Astrocyte of the spinal cord (primary cell): ENCODE measurements at regions not wholly inside any gene's neighbourhood (a gene's known extent, or its start where the extent isn't known, plus 50 kb on each side); places are given as distances from the start of the nearest gene placed in this dataset.

ENCODE experiments used
- DNase-seq: peaks from one replicate; pipeline ENCODE4 v3.0.0; 2011; ENCODE audit warnings: low read depth, low spot score
- H3K4me3 ChIP-seq: 2 replicates; pipeline ENCODE4 v1.5.1; 2011; ENCODE audit warnings: low read depth, mild to moderate bottlenecking, low read length, moderate library complexity
- CTCF ChIP-seq: IDR thresholded peaks from 2 replicates; pipeline ENCODE4 v1.5.1; 2012; ENCODE audit warnings: low read depth, mild to moderate bottlenecking, low read length, inconsistent platforms
- in situ Hi-C: cut with HindIII; loops from 2 replicates; pipeline ENCODE4 v1.10.0; 2017; ENCODE audit warnings: low sequenced_read_pairs

GRCh38 chr13:47019977-47020376, 123.1 kb upstream of the HTR2A start:
- TF ChIP-seq CTCF: no peak
- H3K4me3 ChIP-seq: no peak overlapping the region
- no peak for DNase-seq
- in situ Hi-C loops: no loop called here

- H3K4me3 ChIP-seq: no peak overlapping the region
- TF ChIP-seq CTCF: no peak
- in situ Hi-C loops: no loop called here
- no peak for DNase-seq
These were observed 120.6 kb upstream of the HTR2A start for GRCh38 chr13:47017476-47017875.

GRCh38 chr13:47008318-47008717, 111.5 kb upstream of the HTR2A start:
- H3K4me3 ChIP-seq: no peak overlapping the region
- in situ Hi-C loops: no loop called here
- DNase-seq: no peak
- no peak for TF ChIP-seq CTCF

- no peak for TF ChIP-seq CTCF
- in situ Hi-C loops: no loop called here
- no peak overlapping the region for H3K4me3 ChIP-seq
- peak; percentile 14 for DNase-seq
These were observed 109.0 kb upstream of the HTR2A start for GRCh38 chr13:47005756-47006414.

- in situ Hi-C loops: no loop called here
- H3K4me3 ChIP-seq: no peak overlapping the region
- DNase-seq: no peak
- no peak for TF ChIP-seq CTCF
These were observed 107.7 kb upstream of the HTR2A start for GRCh38 chr13:47004540-47004939.

- no peak for TF ChIP-seq CTCF
- no peak for DNase-seq
- H3K4me3 ChIP-seq: no peak overlapping the region
- in situ Hi-C loops: no loop called here
These were observed 107.2 kb upstream of the HTR2A start for GRCh38 chr13:47004027-47004426.
